PC-9 (cell line): ENCODE measurements at regions not wholly inside any gene's neighbourhood (a gene's known extent, or its start where the extent isn't known, plus 50 kb on each side); places are given as distances from the start of the nearest gene placed in this dataset.

Source experiments
- EZH2 ChIP-seq: fragments of 200-600 bp; sonication (generic); IDR thresholded peaks from 2 replicates; pipeline ENCODE4 v1.8.0; 2017; ENCODE audit warnings: antibody characterized with exemption, low read depth
- TF ChIP-seq, protein P1 (sequence below): fragments of 200-600 bp; sonication (generic); conservative IDR thresholded peaks from 2 replicates; pipeline ENCODE4 v1.6.1; 2017; ENCODE audit warnings: mixed run types, antibody characterized with exemption, mild to moderate bottlenecking, moderate library complexity

DNA sequence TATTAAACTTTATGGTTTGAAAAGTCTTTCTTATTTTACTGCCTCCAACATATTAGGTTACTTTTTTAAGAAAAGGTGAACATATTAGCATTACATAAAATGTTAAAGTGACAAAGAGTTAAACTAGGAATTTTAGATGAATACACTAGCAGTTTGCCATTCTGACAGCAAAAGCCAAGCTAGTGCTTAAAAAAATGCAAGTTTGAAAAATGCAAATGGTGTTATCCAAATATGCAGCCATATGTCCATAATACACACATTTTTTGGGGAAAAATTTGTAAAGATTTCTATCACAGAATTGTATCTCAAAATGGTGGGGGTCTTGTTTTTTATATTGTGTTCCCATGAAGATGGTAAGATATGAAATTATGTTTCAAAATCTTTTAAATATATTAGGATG lies 466.1 kb downstream of the FOXG1 start:
- TF ChIP-seq, protein P1, sequence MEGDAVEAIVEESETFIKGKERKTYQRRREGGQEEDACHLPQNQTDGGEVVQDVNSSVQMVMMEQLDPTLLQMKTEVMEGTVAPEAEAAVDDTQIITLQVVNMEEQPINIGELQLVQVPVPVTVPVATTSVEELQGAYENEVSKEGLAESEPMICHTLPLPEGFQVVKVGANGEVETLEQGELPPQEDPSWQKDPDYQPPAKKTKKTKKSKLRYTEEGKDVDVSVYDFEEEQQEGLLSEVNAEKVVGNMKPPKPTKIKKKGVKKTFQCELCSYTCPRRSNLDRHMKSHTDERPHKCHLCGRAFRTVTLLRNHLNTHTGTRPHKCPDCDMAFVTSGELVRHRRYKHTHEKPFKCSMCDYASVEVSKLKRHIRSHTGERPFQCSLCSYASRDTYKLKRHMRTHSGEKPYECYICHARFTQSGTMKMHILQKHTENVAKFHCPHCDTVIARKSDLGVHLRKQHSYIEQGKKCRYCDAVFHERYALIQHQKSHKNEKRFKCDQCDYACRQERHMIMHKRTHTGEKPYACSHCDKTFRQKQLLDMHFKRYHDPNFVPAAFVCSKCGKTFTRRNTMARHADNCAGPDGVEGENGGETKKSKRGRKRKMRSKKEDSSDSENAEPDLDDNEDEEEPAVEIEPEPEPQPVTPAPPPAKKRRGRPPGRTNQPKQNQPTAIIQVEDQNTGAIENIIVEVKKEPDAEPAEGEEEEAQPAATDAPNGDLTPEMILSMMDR = no peak
- TF ChIP-seq EZH2 = no peak
